Gastroesophageal sphincter (tissue), 3 donors: ENCODE measurements at regions not wholly inside any gene's neighbourhood (a gene's known extent, or its start where the extent isn't known, plus 50 kb on each side); places are given as distances from the start of the nearest gene placed in this dataset.

Experiments used
- EP300 ChIP-seq: sonication (generic); formaldehyde crosslinking; IDR thresholded peaks from one replicate; pipeline ENCODE4 v1.6.1; 2017; ENCODE audit warnings: antibody characterized with exemption, mild to moderate bottlenecking
- POLR2AphosphoS5 ChIP-seq: sonication (generic); formaldehyde crosslinking; IDR thresholded peaks from one replicate; pipeline ENCODE4 v1.6.1; 2017; ENCODE audit warnings: antibody characterized with exemption
- TF ChIP-seq, protein P1 (sequence below), 4 experiments: fragments of 200-600 bp in 2 of 4; fragments of 450-650 bp in 2 of 4; sonication (generic) in 1 of 4; IDR thresholded peaks; one replicate each; pipeline ENCODE4 v1.5.1; 2017 to 2019; ENCODE audit warnings: antibody characterized with exemption in 4 of 4, mild to moderate bottlenecking in 2 of 4, moderate library complexity in 2 of 4

DNA sequence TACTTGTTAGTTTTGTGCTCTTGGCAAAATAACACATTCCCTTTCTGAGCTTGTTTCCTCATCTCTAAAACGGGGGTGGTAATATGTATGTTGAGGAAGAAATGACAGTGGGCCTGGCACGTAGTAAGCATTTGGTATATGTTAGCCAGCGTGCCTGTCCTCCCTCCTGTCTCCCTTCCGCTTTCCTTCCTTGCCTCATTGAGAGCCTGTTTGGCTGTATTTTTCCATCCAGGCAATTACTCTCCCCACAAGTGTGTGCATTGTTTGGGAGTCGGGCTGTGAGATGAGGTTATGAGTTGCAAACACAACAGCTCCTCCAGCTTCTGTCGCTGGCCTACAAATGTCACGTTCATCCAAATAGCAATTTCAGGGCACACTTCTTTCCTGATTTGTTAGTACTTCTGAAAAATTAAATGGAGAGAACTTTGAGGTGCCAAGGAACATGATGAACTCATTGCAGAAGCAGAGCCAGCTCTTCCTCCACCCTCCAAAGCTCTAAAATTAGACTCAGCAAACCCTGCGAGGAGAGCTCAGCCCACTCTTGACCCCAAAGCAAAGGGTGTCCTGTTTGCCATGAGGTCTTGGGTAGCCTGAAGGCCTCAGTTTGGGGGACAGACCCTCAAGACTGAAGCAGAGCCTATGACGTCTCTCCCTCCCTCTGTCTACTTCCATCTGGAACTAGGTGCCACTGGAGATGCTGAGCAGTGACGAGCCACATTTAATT, 50.7 kb upstream of the TOX2 start:
- TF ChIP-seq, protein P1, sequence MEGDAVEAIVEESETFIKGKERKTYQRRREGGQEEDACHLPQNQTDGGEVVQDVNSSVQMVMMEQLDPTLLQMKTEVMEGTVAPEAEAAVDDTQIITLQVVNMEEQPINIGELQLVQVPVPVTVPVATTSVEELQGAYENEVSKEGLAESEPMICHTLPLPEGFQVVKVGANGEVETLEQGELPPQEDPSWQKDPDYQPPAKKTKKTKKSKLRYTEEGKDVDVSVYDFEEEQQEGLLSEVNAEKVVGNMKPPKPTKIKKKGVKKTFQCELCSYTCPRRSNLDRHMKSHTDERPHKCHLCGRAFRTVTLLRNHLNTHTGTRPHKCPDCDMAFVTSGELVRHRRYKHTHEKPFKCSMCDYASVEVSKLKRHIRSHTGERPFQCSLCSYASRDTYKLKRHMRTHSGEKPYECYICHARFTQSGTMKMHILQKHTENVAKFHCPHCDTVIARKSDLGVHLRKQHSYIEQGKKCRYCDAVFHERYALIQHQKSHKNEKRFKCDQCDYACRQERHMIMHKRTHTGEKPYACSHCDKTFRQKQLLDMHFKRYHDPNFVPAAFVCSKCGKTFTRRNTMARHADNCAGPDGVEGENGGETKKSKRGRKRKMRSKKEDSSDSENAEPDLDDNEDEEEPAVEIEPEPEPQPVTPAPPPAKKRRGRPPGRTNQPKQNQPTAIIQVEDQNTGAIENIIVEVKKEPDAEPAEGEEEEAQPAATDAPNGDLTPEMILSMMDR (IDR thresholded peaks at IDR 0.05): no peak
- TF ChIP-seq POLR2AphosphoS5: peak; percentile 71
- TF ChIP-seq EP300: no peak
